Activated T-helper 2 cell treated with anti-CD3 and anti-CD28 coated beads, Interferon-gamma antibody, Interleukin-2, Interleukin-4, amounts not matched to agents 10 μg/mL and 5 μg/mL and 100 μg/mL, durations not matched to agents 14 hours and 24 hours and 36 hours (primary cell): ENCODE measurements at regions not wholly inside any gene's neighbourhood (a gene's known extent, or its start where the extent isn't known, plus 50 kb on each side); places are given as distances from the start of the nearest gene placed in this dataset.

Source experiments
- DNase-seq: peaks from one replicate; pipeline ENCODE4 v3.0.0; 2021; ENCODE audit warnings: low spot score
- H3K27ac Mint-ChIP-seq: one replicate; pipeline ENCODE4 v1.8.0; 2021; ENCODE audit warnings: mixed read lengths
- H3K27me3 Mint-ChIP-seq: one replicate; pipeline ENCODE4 v1.8.0; 2021; ENCODE audit warnings: low read depth, mixed read lengths
- H3K36me3 Mint-ChIP-seq: one replicate; pipeline ENCODE4 v1.8.0; 2021; ENCODE audit warnings: low read depth, mixed read lengths
- H3K4me1 Mint-ChIP-seq: one replicate; pipeline ENCODE4 v1.8.0; 2021; ENCODE audit warnings: low read depth, mixed read lengths
- H3K4me3 Mint-ChIP-seq: one replicate; pipeline ENCODE4 v1.8.0; 2021; ENCODE audit warnings: low read depth, mild to moderate bottlenecking, moderate library complexity, mixed read lengths
- H3K9me3 Mint-ChIP-seq: one replicate; pipeline ENCODE4 v1.8.0; 2021; ENCODE audit warnings: mixed read lengths
- intact Hi-C: fragments of 100-400 bp; cut with micrococcal nuclease; formaldehyde crosslinking; loops from one replicate; pipeline ENCODE4 v1.15.1; 2023

DNA sequence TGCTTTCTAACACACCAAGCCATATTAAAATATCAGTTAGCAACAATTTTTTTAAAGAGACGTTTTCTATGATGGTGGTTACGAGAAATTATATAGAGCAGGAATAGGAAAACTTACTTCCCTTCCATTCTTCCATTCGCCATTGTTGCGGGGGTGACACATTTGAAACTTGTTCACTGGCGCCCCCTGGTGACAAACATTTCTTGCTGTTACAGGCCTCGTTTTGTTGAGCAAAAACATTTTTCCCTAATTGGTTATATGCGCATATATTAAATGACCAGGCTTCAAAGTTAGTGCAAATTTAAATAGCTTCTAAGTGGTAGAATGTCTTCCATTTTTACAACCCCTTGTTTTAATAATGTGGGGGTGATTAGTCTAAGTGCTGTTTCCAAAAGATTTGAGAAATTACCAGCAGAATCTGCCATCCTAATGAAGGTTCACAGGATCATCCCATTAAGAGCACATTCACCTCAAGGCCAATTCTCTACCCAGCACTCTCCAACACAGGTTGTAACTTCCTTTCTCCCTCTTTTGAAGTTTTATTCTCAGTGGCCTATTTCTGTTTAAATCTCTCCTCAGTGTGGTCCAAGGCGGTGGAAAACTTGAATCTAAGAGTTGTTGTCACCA, 1124.7 kb downstream of the FLRT2 start:
- DNase-seq = peak; percentile 9
- no peak overlapping the region for H3K4me3 Mint-ChIP-seq
- H3K4me1 Mint-ChIP-seq = no peaks in the 10 kb centered on the region
- H3K27ac Mint-ChIP-seq = no peak overlapping the region
- intact Hi-C loops = no loop called here
- no peaks in the 10 kb centered on the region for H3K36me3 Mint-ChIP-seq
- no peaks in the 10 kb centered on the region for H3K9me3 Mint-ChIP-seq
- H3K27me3 Mint-ChIP-seq = no peaks in the 10 kb centered on the region

DNA sequence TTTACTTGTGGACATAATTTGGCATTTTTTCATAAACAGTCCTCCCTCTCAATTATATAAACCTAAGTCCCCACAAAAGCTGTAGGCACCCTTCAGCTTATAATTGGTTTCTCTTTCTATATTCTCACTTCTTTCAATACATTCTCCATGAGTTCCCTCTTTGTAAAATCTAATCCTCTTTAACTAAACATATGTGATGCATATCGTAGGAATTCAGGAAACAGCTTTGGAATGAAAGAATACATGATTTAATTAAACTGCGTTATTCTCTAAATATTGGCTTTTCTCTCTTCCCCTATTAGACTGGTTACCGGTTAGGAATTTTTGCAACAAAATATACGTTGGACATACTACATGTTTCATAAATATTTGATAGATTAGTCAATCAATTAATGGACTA, 1122.6 kb downstream of the FLRT2 start:
- H3K4me1 Mint-ChIP-seq = no peaks in the 10 kb centered on the region
- intact Hi-C loops = no loop called here
- no peak overlapping the region for H3K27ac Mint-ChIP-seq
- H3K36me3 Mint-ChIP-seq = no peaks in the 10 kb centered on the region
- no peaks in the 10 kb centered on the region for H3K9me3 Mint-ChIP-seq
- no peaks in the 10 kb centered on the region for H3K27me3 Mint-ChIP-seq
- H3K4me3 Mint-ChIP-seq = no peak overlapping the region
- no peak for DNase-seq

DNA sequence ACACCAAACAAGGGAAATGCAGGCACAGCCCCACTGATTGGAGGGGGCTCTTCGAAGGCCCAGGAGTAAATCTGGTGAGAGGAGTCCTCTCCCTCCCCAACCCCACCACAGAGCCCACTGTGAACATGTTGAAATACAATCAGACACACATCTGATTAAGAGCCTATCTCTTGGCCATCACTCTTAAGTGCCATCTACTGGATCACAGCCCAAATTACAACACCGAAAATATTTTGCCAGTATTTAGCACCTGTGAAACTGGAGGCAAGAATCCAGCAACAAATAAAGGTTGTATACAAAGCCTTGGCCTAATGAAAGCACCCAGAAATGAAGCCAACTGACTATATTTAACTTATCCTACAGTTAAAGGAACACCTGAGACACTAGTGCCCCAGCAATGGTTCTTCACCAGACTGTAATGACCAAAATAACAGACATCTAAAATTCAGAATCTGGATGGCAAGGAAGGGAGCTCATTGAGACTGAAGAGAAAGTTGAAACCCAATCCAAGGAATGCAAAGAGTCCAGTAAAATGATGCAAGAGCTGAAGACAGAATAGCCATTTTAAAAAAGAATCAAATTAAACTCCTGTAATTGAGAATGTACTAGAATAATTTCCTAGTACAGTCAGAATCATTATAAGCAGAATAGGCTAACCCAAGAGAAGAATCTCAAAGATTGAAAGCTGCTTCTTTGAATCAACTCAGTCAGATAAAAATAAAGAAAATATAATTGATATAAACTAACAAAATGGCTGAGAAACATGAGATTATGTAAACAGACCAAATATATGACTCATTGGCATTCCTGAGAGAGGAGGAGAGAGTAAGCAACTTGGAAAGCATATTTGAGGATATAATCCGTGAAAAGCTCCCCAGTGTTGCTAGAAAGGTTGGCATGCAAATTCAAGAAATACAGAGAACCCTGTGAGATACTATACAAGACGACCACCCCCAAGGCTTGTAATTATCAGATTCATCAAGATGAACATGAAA, 1117.0 kb downstream of the FLRT2 start:
- no peak overlapping the region for H3K4me3 Mint-ChIP-seq

DNA sequence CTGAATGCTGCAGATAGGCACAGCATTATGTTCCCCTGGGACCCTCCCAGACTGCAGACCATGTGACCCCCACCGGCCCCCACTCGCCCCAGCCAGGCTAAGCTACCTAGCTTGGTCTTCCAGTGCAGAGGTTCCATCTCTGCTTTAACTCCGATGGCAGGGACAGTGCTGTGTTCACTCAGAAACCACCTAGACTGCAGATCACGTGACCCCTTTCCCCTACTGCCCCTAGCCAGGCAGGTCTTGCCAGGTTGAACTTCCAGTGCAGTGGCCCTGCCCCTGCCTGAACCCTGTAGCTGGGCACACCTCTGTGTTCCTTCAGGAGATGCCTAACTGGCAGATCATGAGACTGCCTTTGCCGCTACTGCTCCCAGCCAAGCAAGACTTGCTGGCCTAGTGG, 1116.2 kb downstream of the FLRT2 start:
- no peak for DNase-seq
- Mint-ChIP-seq H3K4me1 (no peaks in the 10 kb centered on the region), H3K9me3 (no peaks in the 10 kb centered on the region), H3K27ac (no peak overlapping the region), H3K4me3 (no peak overlapping the region), H3K36me3 (no peaks in the 10 kb centered on the region), H3K27me3 (no peaks in the 10 kb centered on the region)
- intact Hi-C loops = no loop called here

More for the DNA sequence above, 1117.0 kb downstream of the FLRT2 start:
- Mint-ChIP-seq H3K27me3 (no peaks in the 10 kb centered on the region), H3K36me3 (no peaks in the 10 kb centered on the region), H3K9me3 (no peaks in the 10 kb centered on the region), H3K27ac (no peak overlapping the region), H3K4me1 (no peaks in the 10 kb centered on the region)
- DNase-seq = no peak
- intact Hi-C loops = no loop called here

DNA sequence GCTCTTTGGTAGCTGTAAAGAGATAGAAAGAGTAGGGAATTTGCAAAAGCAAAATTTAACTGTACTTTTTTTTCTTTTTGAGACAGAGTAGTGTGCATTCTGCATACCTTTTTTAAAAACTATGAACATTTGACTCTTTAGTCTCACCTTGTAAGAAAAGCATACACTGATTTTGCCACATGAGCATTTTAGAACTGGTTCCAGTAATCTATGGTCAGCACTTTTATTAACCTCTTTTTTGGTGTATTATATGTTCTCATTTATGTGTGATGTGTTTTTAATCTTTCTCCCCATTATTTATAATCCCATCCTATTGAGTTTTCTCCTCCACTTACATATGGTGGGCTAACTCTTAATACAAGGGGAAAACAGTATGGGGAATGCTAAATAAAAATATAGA, 1111.4 kb downstream of the FLRT2 start:
- Mint-ChIP-seq H3K9me3 (peaks cover 4% of the 10 kb centered on the region), H3K36me3 (no peaks in the 10 kb centered on the region), H3K4me3 (no peak overlapping the region), H3K27ac (no peak overlapping the region), H3K4me1 (no peaks in the 10 kb centered on the region), H3K27me3 (no peaks in the 10 kb centered on the region)
- intact Hi-C loops = no loop called here
- no peak for DNase-seq

DNA sequence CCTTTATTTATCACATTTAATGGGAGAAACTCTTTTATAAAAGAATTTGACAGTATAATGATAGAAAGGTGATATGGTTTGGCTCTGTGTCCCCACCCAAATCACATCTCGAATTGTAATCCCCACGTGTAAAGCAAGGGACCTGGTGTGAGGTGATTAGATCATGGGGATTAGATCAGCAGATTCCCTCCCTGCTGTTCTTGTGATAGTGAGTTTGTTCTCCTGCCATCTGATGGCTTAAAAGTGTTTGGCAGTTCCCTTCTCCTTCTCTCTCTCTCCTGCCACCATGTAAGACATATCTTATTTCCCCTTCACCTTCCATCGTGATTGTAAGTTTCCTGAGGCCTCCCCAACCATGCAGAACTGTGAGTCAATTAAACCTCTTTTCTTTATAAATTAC, 1110.3 kb downstream of the FLRT2 start:
- intact Hi-C loops = no loop called here
- Mint-ChIP-seq H3K4me3 (no peak overlapping the region), H3K27me3 (no peaks in the 10 kb centered on the region), H3K9me3 (peaks cover 8% of the 10 kb centered on the region), H3K36me3 (no peaks in the 10 kb centered on the region), H3K27ac (no peak overlapping the region), H3K4me1 (no peaks in the 10 kb centered on the region)
- no peak for DNase-seq

DNA sequence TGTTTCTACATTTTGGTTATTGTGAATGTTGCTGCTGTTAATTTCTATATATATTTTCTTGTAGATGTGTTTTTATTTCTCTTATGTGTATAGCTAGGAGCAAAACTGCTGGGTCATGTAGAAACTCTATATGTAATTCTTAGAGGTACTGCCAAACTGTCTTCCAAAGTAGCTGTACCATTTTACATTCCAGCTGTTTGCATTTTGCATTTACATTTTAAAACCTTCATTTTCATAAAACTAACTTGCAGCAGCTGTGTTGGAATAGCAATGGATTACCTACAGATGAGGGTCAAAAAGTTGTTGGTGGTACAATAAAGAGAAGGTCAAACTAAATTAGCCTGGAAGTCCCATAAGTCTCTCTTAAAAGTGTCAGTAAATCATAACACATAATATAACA, 1109.7 kb downstream of the FLRT2 start:
- H3K27ac Mint-ChIP-seq = no peak overlapping the region
- no peaks in the 10 kb centered on the region for H3K4me1 Mint-ChIP-seq
- H3K9me3 Mint-ChIP-seq = peaks cover 8% of the 10 kb centered on the region
- no peaks in the 10 kb centered on the region for H3K36me3 Mint-ChIP-seq
- DNase-seq = no peak
- H3K4me3 Mint-ChIP-seq = no peak overlapping the region
- intact Hi-C loops = no loop called here
- H3K27me3 Mint-ChIP-seq = no peaks in the 10 kb centered on the region

DNA sequence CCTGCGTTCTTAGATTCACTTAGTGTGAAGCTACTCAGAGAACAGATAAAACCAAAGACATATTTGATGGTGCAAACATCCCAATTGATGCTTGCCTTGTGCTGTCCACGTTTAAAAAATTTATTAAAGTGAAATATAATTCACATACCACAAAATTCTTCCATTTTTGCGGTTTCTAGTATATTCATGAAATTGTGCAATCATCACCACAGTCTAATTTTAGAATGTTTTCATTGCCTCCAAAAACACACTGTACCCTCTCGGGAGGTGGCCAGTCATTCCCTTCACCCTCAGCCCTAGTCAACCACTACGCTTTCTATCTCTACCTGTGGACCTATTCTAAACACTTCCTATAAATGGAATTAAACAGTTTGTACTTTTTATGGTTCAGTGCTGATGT, 1109.2 kb downstream of the FLRT2 start:
- H3K27ac Mint-ChIP-seq = no peak overlapping the region
- peaks cover 8% of the 10 kb centered on the region for H3K9me3 Mint-ChIP-seq
- intact Hi-C loops = no loop called here
- DNase-seq = no peak
- H3K27me3 Mint-ChIP-seq = no peaks in the 10 kb centered on the region
- no peak overlapping the region for H3K4me3 Mint-ChIP-seq
- H3K4me1 Mint-ChIP-seq = no peaks in the 10 kb centered on the region
- H3K36me3 Mint-ChIP-seq = no peaks in the 10 kb centered on the region

DNA sequence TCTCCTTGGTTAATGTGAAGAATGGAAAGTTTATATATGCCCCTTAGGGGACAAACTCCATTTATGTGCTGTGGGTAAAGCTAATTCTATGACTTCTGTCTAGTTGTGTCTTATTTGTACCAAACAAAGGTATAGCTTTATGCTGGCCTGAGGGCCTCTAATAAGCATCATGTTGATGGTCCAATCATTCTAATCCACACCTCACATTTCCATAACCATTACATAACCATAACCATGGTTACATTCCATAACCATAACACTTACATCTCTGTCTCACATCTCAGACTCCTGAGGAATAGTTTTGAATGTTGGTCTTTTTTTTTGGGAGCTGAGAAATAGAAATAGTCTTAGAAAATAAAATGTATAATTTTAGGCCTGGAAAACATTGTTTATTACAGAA, 1097.1 kb downstream of the FLRT2 start:
- Mint-ChIP-seq H3K9me3 (peaks cover 26% of the 10 kb centered on the region), H3K4me1 (no peaks in the 10 kb centered on the region), H3K36me3 (no peaks in the 10 kb centered on the region), H3K27ac (no peak overlapping the region), H3K4me3 (no peak overlapping the region), H3K27me3 (no peaks in the 10 kb centered on the region)
- no peak for DNase-seq
- intact Hi-C loops = no loop called here

DNA sequence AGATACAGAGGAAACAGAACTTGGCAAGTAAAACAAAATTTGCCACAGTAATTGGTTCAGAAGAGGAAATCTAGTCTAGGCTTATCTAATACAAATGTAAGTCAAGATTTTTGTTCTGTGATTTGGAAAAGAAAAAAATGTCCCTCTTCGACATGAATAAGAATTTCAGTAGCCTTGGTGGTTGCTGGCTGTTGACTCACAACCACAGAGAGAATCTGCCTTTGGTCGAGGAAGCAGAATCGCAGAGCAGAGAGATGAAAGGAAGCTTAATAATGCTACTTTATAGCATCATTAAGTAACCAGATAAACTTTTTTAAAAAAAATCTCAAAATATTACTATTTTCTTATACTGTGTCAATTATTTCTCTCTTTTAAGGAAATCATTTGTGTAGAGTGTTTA, 1096.6 kb downstream of the FLRT2 start:
- Mint-ChIP-seq H3K27me3 (no peaks in the 10 kb centered on the region), H3K4me1 (no peaks in the 10 kb centered on the region), H3K9me3 (peaks cover 26% of the 10 kb centered on the region), H3K36me3 (no peaks in the 10 kb centered on the region), H3K4me3 (no peak overlapping the region), H3K27ac (no peak overlapping the region)
- no peak for DNase-seq
- intact Hi-C loops = no loop called here

DNA sequence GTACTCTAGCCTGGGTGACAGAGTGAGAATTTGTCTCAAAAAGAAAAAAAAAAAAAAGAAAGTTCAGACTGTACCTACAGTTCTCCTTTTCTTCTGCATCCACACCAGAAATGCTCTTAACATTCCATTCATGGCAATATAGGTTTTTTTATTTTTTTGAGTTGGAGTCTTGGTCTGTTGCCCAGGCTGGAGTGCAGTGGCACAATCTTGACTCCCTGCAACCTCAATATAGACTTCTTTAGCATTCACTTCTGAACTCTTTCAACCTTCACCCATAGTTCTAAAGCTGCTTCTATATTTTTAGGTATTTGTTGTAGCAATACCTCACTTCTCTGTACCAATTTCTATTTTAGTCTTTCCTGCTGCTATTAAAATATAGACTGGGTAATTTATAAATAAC, 1095.7 kb downstream of the FLRT2 start:
- Mint-ChIP-seq H3K36me3 (no peaks in the 10 kb centered on the region), H3K4me3 (no peak overlapping the region), H3K4me1 (no peaks in the 10 kb centered on the region), H3K9me3 (peaks cover 24% of the 10 kb centered on the region), H3K27ac (no peak overlapping the region), H3K27me3 (no peaks in the 10 kb centered on the region)
- DNase-seq = no peak
- intact Hi-C loops = no loop called here

DNA sequence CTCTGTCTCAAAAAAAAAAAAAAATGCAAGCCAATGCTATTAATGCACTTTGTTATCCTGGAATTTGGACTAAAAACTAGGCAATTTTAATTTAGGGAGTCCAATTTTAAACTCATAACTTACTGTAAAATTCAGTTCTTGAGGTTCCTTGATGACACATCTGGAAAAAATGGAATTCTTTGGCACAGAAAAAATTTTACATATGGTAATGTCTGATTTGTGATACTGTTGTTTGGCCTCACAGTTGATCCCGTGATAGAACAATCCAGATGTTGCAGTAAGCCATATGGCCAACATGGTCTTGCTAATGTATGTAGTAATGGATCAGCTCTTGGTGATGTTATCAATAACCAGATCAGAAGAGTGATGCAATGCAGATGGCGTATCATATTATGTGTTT, 1089.8 kb downstream of the FLRT2 start:
- no peak overlapping the region for H3K27ac Mint-ChIP-seq
- DNase-seq = no peak

DNA sequence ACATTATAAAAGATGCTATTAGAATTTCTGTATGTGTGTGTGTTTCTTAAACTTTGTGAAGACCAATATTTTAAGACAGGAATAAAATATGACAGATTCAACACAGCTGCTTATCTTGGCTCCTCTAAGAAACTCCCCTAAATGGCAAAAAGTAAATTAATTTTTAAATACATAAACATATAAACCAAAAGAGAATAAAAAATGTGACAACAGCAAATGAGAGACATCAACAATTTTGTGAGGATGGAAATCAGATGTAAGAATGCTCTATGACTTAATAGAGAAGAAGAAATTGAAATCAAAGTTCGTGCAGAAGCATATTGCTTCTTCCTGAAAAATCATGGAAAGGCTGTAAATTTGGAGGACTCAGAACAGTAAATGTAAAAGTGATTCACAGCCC, 1083.8 kb downstream of the FLRT2 start:
- Mint-ChIP-seq H3K4me1 (no peaks in the 10 kb centered on the region), H3K27ac (no peak overlapping the region), H3K36me3 (no peaks in the 10 kb centered on the region), H3K27me3 (no peaks in the 10 kb centered on the region), H3K9me3 (peaks cover 3% of the 10 kb centered on the region), H3K4me3 (no peak overlapping the region)
- intact Hi-C loops = no loop called here
- DNase-seq = no peak

More for the DNA sequence above, 1089.8 kb downstream of the FLRT2 start:
- Mint-ChIP-seq H3K4me1 (no peaks in the 10 kb centered on the region), H3K4me3 (no peak overlapping the region), H3K36me3 (no peaks in the 10 kb centered on the region), H3K9me3 (no peaks in the 10 kb centered on the region), H3K27me3 (no peaks in the 10 kb centered on the region)
- intact Hi-C loops = no loop called here
